ENCODE measurements at regions not wholly inside any gene's neighbourhood (a gene's known extent, or its start where the extent isn't known, plus 50 kb on each side); places are given as distances from the start of the nearest gene placed in this dataset.

GRCh38 chr11:119880143-119880542 is 151.1 kb upstream of the NECTIN1 start:
- peaks cover 0 to 6% (median 0%) of the 10 kb centered on the region in 9 donors for H3K4me1 ChIP-seq
- DNase-seq, result no peak
- peaks cover 0 to 17% (median 0%) of the 10 kb centered on the region in 7 donors for H3K27me3 ChIP-seq
- H3K27ac ChIP-seq, result no peak overlapping the region
- intact Hi-C loops (cut with DNase I), result loop anchor here in 2 of 10 donors (10.0 kb wide), 2 partner anchors 95 to 125 kb away; no protein-coding TSS in a partner anchor
- H3K9me3 ChIP-seq, result no peaks in the 10 kb centered on the region
- no peak for ATAC-seq
- WGBS, 2 donors, result 63 to 70% methylated on average over 4 of the region's 4 CpGs
- no peak for TF ChIP-seq CTCF (IDR thresholded peaks at IDR 0.05)
- no peaks in the 10 kb centered on the region for H3K36me3 ChIP-seq
- H3K4me3 ChIP-seq, result no peak overlapping the region

GRCh38 chr11:119878990-119879389 is 150.0 kb upstream of the NECTIN1 start:
- Histone ChIP-seq H3K4me3 (no peak overlapping the region), H3K27ac (no peak overlapping the region), H3K4me1 (peaks cover 0 to 6% (median 0%) of the 10 kb centered on the region in 9 donors), H3K36me3 (no peaks in the 10 kb centered on the region), H3K9me3 (no peaks in the 10 kb centered on the region), H3K27me3 (peaks cover 0 to 25% (median 3%) of the 10 kb centered on the region in 7 donors)
- 64% methylated on average over 6 of the region's 6 CpGs for WGBS, 2 donors
- DNase-seq, result no peak
- TF ChIP-seq CTCF (IDR thresholded peaks at IDR 0.05), result peak in 4 of 9 donors; percentile 16 to 44 (median 34)
- peak in 5 of 8 donors; percentile 44 to 72 (median 58) for ATAC-seq
- intact Hi-C loops (cut with DNase I), result no loop called here

- H3K4me1 ChIP-seq, result no peaks in the 10 kb centered on the region
- TF ChIP-seq CTCF (IDR thresholded peaks at IDR 0.05), result no peak
- intact Hi-C loops (cut with DNase I), result no loop called here
- ATAC-seq, result no peak
- WGBS, 2 donors, result 85 to 87% methylated on average over 12 of the region's 12 CpGs
- no peak for DNase-seq
- H3K4me3 ChIP-seq, result no peak overlapping the region
- H3K27me3 ChIP-seq, result peaks cover 0 to 28% (median 13%) of the 10 kb centered on the region in 7 donors
- no peaks in the 10 kb centered on the region for H3K9me3 ChIP-seq
- H3K36me3 ChIP-seq, result no peaks in the 10 kb centered on the region
- H3K27ac ChIP-seq, result no peak overlapping the region
These were observed 147.8 kb upstream of the NECTIN1 start for GRCh38 chr11:119876841-119877240.

- intact Hi-C loops (cut with DNase I), result no loop called here
- TF ChIP-seq CTCF (IDR thresholded peaks at IDR 0.05), result no peak
- H3K9me3 ChIP-seq, result no peaks in the 10 kb centered on the region
- DNase-seq (no peak), ATAC-seq (peak in 1 of 8 donors; percentile 20)
- no peaks in the 10 kb centered on the region for H3K36me3 ChIP-seq
- no peak overlapping the region for H3K4me3 ChIP-seq
- 73 to 80% methylated on average over 7 of the region's 7 CpGs for WGBS, 2 donors
- no peak overlapping the region for H3K27ac ChIP-seq
- peaks cover 0 to 32% (median 13%) of the 10 kb centered on the region in 7 donors for H3K27me3 ChIP-seq
- no peaks in the 10 kb centered on the region for H3K4me1 ChIP-seq
These were observed 147.0 kb upstream of the NECTIN1 start for GRCh38 chr11:119875841-119876600.

Data from heart right ventricle (tissue), 16 donors.